Panc1 (cell line): ENCODE measurements at regions not wholly inside any gene's neighbourhood (a gene's known extent, or its start where the extent isn't known, plus 50 kb on each side); places are given as distances from the start of the nearest gene placed in this dataset.

Experiments
- ATAC-seq: fragments of 200-7000 bp; cut with Tn5 transposase; 2 replicates; pipeline ENCODE4 v1.9.1; 2020; ENCODE audit warnings: mild to moderate bottlenecking, moderate library complexity
- BruUV-seq: library from RNA; stranded (reverse); fragments of 400-500 nt; replicated peaks from 2 replicates; lab custom pipeline; 2021; lab: Mats Ljungman, UMichigan
- CTCF ChIA-PET: fragments of 300-600 bp; sonication (Branson Sonifier 250); formaldehyde crosslinking; loops from one replicate; lab custom pipeline; 2022; ENCODE audit warnings: antibody characterized with exemption; lab: Charles Lee
- POLR2A ChIA-PET: fragments of 300-600 bp; sonication (Branson Sonifier 250); formaldehyde crosslinking; loops from one replicate; lab custom pipeline; 2022; ENCODE audit warnings: antibody characterized with exemption; lab: Charles Lee
- DNase-seq: peaks from one replicate; pipeline ENCODE4 v3.0.0-alpha.2; 2010; ENCODE audit warnings: low read depth, low spot score
- H3K27ac ChIP-seq: 2 replicates; pipeline ENCODE4 v1.5.1; 2011; ENCODE audit warnings: mild to moderate bottlenecking, low read length, inconsistent platforms
- H3K27me3 ChIP-seq: fragments of 200-500 bp; sonication (Bioruptor generic); 2 replicates; pipeline ENCODE4 v1.6.0; 2014; ENCODE audit warnings: low read length, inconsistent platforms; ENCODE audit not compliant: control insufficient read depth, insufficient read depth
- H3K36me3 ChIP-seq: fragments of 200-500 bp; sonication (Bioruptor generic); 2 replicates; pipeline ENCODE4 v1.5.1; 2014; ENCODE audit warnings: inconsistent platforms, mild to moderate bottlenecking, low read length, moderate library complexity; ENCODE audit not compliant: control insufficient read depth, insufficient read depth
- H3K4me1 ChIP-seq: 2 replicates; pipeline ENCODE4 v1.5.1; 2011; ENCODE audit warnings: inconsistent platforms, mild to moderate bottlenecking, low read length, moderate library complexity; ENCODE audit not compliant: control insufficient read depth, insufficient read depth
- H3K4me3 ChIP-seq, 2 experiments: 2 replicates each; pipeline ENCODE4 v1.5.1; 2011 to 2012; ENCODE audit warnings: low read depth in 2 of 2, low read length in 2 of 2, mild to moderate bottlenecking in 2 of 2, inconsistent platforms in 1 of 2, moderate library complexity in 1 of 2
- H3K9me3 ChIP-seq: fragments of 200-500 bp; sonication (Bioruptor generic); 2 replicates; pipeline ENCODE4 v1.5.1; 2014; ENCODE audit warnings: low read depth, mild to moderate bottlenecking, inconsistent platforms, low read length, moderate library complexity; ENCODE audit not compliant: control insufficient read depth, insufficient read depth
- POLR2AphosphoS5 ChIP-seq: IDR thresholded peaks from 2 replicates; pipeline ENCODE4 v1.6.1; 2012; ENCODE audit warnings: mild to moderate bottlenecking, low read depth, low read length, moderate library complexity
- REST ChIP-seq, 2 experiments: IDR thresholded peaks; 2 replicates each; pipeline ENCODE4 v1.6.1; 2011 to 2012; ENCODE audit warnings: low read depth in 2 of 2, control low read depth in 1 of 2, low read length in 1 of 2, mild to moderate bottlenecking in 1 of 2, moderate library complexity in 1 of 2; ENCODE audit not compliant: insufficient read depth in 1 of 2
- SIN3A ChIP-seq: IDR thresholded peaks from 2 replicates; pipeline ENCODE4 v1.6.1; 2012; ENCODE audit warnings: low read depth, mild to moderate bottlenecking, low read length, moderate library complexity, borderline replicate concordance; ENCODE audit not compliant: insufficient read depth
- TCF7L2 ChIP-seq: IDR thresholded peaks from 2 replicates; pipeline ENCODE4 v1.6.1; 2011; ENCODE audit warnings: mild to moderate bottlenecking, low read depth, low read length, inconsistent platforms
- in situ Hi-C: cut with HindIII; loops from 2 replicates; pipeline ENCODE4 v1.10.0; 2016; ENCODE audit warnings: low sequenced_read_pairs, low pct_unique_long_range_greater_than_20kb
- intact Hi-C: fragments of 100-400 bp; cut with micrococcal nuclease; formaldehyde crosslinking; loops from one replicate; pipeline ENCODE4 v1.10.0; 2022; ENCODE audit not compliant: unreplicated experiment
- TF ChIP-seq, protein P1 (sequence below): fragments of 450-650 bp; IDR thresholded peaks from 2 replicates; pipeline ENCODE4 v1.5.1; 2017; ENCODE audit warnings: mild to moderate bottlenecking

DNA sequence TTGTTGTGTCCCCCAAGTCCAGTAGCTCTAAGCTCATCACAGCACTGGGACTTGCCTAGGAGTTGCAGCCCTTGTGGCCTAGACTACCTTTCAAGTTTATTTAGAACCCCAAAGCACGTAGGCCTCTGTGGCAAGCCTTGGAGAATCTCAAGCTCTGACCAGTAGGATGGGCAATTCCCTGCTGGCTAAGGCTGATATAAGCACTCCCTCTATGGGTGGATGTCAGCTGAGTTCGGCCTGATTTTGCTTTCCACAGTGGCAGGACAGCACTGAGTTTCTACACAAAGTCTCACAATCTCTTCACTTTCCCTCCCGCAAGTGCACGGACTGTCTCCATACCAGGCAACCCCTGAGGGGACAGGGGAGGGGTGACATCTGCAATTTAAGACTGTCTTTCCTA is 886.4 kb upstream of the LRRN3 start:
- H3K9me3 ChIP-seq: no peaks in the 10 kb centered on the region
- ATAC-seq (no peak), DNase-seq (no peak)
- in situ Hi-C loops (no loop called here), intact Hi-C loops (no loop called here)
- no peaks in the 10 kb centered on the region for H3K36me3 ChIP-seq
- H3K4me3 ChIP-seq: no peak overlapping the region
- POLR2A ChIA-PET: no interaction called here
- no peak overlapping the region for H3K27ac ChIP-seq
- CTCF ChIA-PET: no interaction called here
- no peaks in the 10 kb centered on the region for H3K4me1 ChIP-seq
- no TSS peak for BruUV-seq
- no peaks in the 10 kb centered on the region for H3K27me3 ChIP-seq
- TF ChIP-seq, protein P1, sequence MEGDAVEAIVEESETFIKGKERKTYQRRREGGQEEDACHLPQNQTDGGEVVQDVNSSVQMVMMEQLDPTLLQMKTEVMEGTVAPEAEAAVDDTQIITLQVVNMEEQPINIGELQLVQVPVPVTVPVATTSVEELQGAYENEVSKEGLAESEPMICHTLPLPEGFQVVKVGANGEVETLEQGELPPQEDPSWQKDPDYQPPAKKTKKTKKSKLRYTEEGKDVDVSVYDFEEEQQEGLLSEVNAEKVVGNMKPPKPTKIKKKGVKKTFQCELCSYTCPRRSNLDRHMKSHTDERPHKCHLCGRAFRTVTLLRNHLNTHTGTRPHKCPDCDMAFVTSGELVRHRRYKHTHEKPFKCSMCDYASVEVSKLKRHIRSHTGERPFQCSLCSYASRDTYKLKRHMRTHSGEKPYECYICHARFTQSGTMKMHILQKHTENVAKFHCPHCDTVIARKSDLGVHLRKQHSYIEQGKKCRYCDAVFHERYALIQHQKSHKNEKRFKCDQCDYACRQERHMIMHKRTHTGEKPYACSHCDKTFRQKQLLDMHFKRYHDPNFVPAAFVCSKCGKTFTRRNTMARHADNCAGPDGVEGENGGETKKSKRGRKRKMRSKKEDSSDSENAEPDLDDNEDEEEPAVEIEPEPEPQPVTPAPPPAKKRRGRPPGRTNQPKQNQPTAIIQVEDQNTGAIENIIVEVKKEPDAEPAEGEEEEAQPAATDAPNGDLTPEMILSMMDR: no peak
- TF ChIP-seq POLR2AphosphoS5 (no peak), REST (IDR thresholded peaks at IDR 0.05; ENCODE audit: insufficient read depth in 1 of 2, low read depth in 2 of 2, low read length in 1 of 2) (no peak), SIN3A (no peak), TCF7L2 (no peak)

DNA sequence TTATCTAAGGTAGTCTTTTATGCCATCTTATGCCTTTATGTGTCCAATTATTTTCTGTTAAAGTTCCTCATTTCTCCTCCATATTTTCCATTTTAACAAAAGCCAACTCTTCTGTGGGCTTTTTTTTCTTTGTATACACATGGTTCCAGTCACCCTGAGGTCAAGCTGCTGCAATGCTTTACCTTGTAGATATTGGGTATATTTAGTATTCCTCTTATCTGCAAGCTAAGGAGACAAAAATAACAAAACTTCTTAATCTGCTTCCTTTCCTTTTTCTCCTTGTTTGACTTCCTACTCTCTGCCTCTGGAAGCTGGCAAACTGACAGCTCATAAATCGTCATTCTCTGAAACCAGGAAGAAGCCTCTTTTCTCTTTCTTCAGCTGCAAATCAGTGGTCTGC is 885.0 kb upstream of the LRRN3 start:
- H3K9me3 ChIP-seq: no peaks in the 10 kb centered on the region
- no peak overlapping the region for H3K4me3 ChIP-seq
- in situ Hi-C loops: no loop called here
- ATAC-seq: no peak
- CTCF ChIA-PET: no interaction called here
- POLR2A ChIA-PET: no interaction called here
- no peak overlapping the region for H3K27ac ChIP-seq
- intact Hi-C loops: no loop called here
- no TSS peak for BruUV-seq
- no peaks in the 10 kb centered on the region for H3K4me1 ChIP-seq
- no peak for TF ChIP-seq TCF7L2
- no peak for TF ChIP-seq POLR2AphosphoS5
- no peak for TF ChIP-seq SIN3A
- no peak for TF ChIP-seq REST (IDR thresholded peaks at IDR 0.05; ENCODE audit: insufficient read depth in 1 of 2, low read depth in 2 of 2, low read length in 1 of 2)
- DNase-seq: no peak
- H3K27me3 ChIP-seq: no peaks in the 10 kb centered on the region
- H3K36me3 ChIP-seq: no peaks in the 10 kb centered on the region
